ENCODE measurements at regions not wholly inside any gene's neighbourhood (a gene's known extent, or its start where the extent isn't known, plus 50 kb on each side); places are given as distances from the start of the nearest gene placed in this dataset.
A peak's percentile ranks its signal among the peaks of the same experiment; 100 is the strongest.

- no CpG with 5 or more reads among the region's 3 CpGs for WGBS (ENCODE audit: insufficient coverage)
- H3K4me3 ChIP-seq (ENCODE audit: control insufficient read depth in 1 of 7, extremely low read depth in 1 of 7, insufficient read depth in 4 of 7, low read depth in 2 of 7, low read length in 6 of 7): peak overlapping the region in 5 of 7 experiments; percentile 8 to 71 (median 43)
- no peak for DNase-seq
- peaks cover 0 to 13% (median 0%) of the 10 kb centered on the region in 5 experiments for H3K27me3 ChIP-seq (replicated peaks in 2 of 5; ENCODE audit: control insufficient read depth in 4 of 5, insufficient read depth in 5 of 5, low read length in 4 of 5)
- peaks cover 0 to 53% (median 34%) of the 10 kb centered on the region in 4 experiments for H3K4me1 ChIP-seq (ENCODE audit: control extremely low read depth in 1 of 4, control insufficient read depth in 4 of 4, insufficient read depth in 4 of 4, low read length in 3 of 4)
- H3K36me3 ChIP-seq (ENCODE audit: control insufficient read depth in 4 of 4, insufficient read depth in 4 of 4, low read length in 3 of 4): no peaks in the 10 kb centered on the region
- ChIA-PET CTCF (interaction anchor here (1.1 to 6.7 kb wide), 5 partner anchors 9 to 31 kb away, joined by 3 to 50 read pairs (median 10); no protein-coding TSS in a partner anchor), POLR2A (interaction anchor here (2.7 kb wide), 1 partner anchor 13 kb away, joined by 8 read pairs; no protein-coding TSS in a partner anchor)
- no peaks in the 10 kb centered on the region for H3K9me3 ChIP-seq (ENCODE audit: control extremely low read depth in 1 of 5, control insufficient read depth in 4 of 5, insufficient read depth in 2 of 5, low read depth in 1 of 5, low read length in 4 of 5)
- H3K27ac ChIP-seq (ENCODE audit: insufficient read depth in 1 of 2, low read depth in 1 of 2, low read length in 2 of 2, poor library complexity in 1 of 2, severe bottlenecking in 2 of 2): no peak overlapping the region
These were observed 49.9 kb upstream of the WNT7B start for GRCh38 chr22:46026899-46027210.

GRCh38 chr22:46027211-46028105 is 50.5 kb upstream of the WNT7B start:
- H3K27ac ChIP-seq (ENCODE audit: insufficient read depth in 1 of 2, low read depth in 1 of 2, low read length in 2 of 2, poor library complexity in 1 of 2, severe bottlenecking in 2 of 2): no peak overlapping the region
- H3K36me3 ChIP-seq (ENCODE audit: control insufficient read depth in 4 of 4, insufficient read depth in 4 of 4, low read length in 3 of 4): no peaks in the 10 kb centered on the region
- H3K9me3 ChIP-seq (ENCODE audit: control extremely low read depth in 1 of 5, control insufficient read depth in 4 of 5, insufficient read depth in 2 of 5, low read depth in 1 of 5, low read length in 4 of 5): no peaks in the 10 kb centered on the region
- ChIA-PET POLR2A (interaction anchor here (0.7 to 2.7 kb wide), 2 partner anchors 14 to 256 kb away, joined by 3 to 8 read pairs; no protein-coding TSS in a partner anchor), CTCF (interaction anchor here (0.9 to 6.7 kb wide), 8 partner anchors 9 to 88 kb away, joined by 3 to 50 read pairs (median 5); no protein-coding TSS in a partner anchor)
- peaks cover 0 to 13% (median 0%) of the 10 kb centered on the region in 5 experiments for H3K27me3 ChIP-seq (replicated peaks in 2 of 5; ENCODE audit: control insufficient read depth in 4 of 5, insufficient read depth in 5 of 5, low read length in 4 of 5)
- peak overlapping the region in 5 of 7 experiments; percentile 8 to 71 (median 43) for H3K4me3 ChIP-seq (ENCODE audit: control insufficient read depth in 1 of 7, extremely low read depth in 1 of 7, insufficient read depth in 4 of 7, low read depth in 2 of 7, low read length in 6 of 7)
- peaks cover 0 to 56% (median 39%) of the 10 kb centered on the region in 4 experiments for H3K4me1 ChIP-seq (ENCODE audit: control extremely low read depth in 1 of 4, control insufficient read depth in 4 of 4, insufficient read depth in 4 of 4, low read length in 3 of 4)
- DNase-seq: peak in 1 of 3 donors; percentile 43
- WGBS (ENCODE audit: insufficient coverage): 30% methylated on average over 77 of the region's 89 CpGs

DNA sequence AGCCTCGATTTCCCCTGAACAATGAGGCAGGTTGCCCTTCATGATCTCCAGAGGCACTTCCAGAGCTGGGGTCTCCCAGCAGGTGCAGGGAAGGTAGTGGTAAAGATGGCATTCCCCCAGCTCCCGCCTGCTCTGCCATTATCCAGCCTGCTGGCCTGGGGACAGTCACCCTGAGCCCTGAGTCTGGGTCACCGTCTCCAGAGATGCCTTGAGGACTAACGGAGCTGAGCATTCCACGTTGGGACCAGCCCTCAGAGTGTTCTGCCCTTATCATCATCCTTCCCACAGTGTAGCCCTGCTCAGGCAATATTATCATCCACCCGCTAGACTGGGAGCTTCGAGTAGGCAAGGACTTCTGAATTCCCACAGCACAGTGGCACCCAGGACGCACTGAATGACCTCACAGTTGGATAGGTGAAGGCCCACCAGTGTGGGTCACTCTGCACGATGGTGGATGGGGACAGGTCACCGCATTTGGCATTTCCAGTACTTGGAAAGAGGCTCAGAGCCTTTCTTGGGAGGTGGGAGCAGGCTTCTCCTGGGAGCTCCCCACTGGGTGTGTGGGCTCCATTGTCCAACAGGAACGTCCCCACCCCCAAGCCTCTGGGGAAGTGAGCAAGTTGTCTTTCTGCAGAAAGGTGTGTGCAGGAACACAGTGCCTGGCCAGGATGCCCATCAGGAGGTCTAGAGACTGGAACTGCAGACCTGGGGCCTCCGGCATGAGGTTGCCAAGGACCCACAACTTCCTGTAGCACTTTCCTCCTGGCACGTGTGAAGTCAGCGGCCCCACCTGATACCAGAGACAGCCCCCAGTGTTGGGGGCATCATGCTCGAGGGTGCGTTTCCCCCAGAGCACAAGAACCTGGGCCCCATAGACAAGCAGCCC is 51.4 kb upstream of the WNT7B start:
- peaks cover 0 to 56% (median 40%) of the 10 kb centered on the region in 4 experiments for H3K4me1 ChIP-seq (ENCODE audit: control extremely low read depth in 1 of 4, control insufficient read depth in 4 of 4, insufficient read depth in 4 of 4, low read length in 3 of 4)
- WGBS (ENCODE audit: insufficient coverage): 74% methylated on average over 14 of the region's 16 CpGs
- no peaks in the 10 kb centered on the region for H3K36me3 ChIP-seq (ENCODE audit: control insufficient read depth in 4 of 4, insufficient read depth in 4 of 4, low read length in 3 of 4)
- H3K4me3 ChIP-seq (ENCODE audit: control insufficient read depth in 1 of 7, extremely low read depth in 1 of 7, insufficient read depth in 4 of 7, low read depth in 2 of 7, low read length in 6 of 7): no peak overlapping the region
- DNase-seq: no peak
- ChIA-PET POLR2A (interaction anchor here (0.7 to 2.7 kb wide), 2 partner anchors 15 to 255 kb away, joined by 3 to 8 read pairs; no protein-coding TSS in a partner anchor), CTCF (interaction anchor here (0.9 to 6.7 kb wide), 8 partner anchors 8 to 87 kb away, joined by 3 to 50 read pairs (median 5); no protein-coding TSS in a partner anchor)
- no peak overlapping the region for H3K27ac ChIP-seq (ENCODE audit: insufficient read depth in 1 of 2, low read depth in 1 of 2, low read length in 2 of 2, poor library complexity in 1 of 2, severe bottlenecking in 2 of 2)
- no peaks in the 10 kb centered on the region for H3K9me3 ChIP-seq (ENCODE audit: control extremely low read depth in 1 of 5, control insufficient read depth in 4 of 5, insufficient read depth in 2 of 5, low read depth in 1 of 5, low read length in 4 of 5)
- H3K27me3 ChIP-seq (replicated peaks in 2 of 5; ENCODE audit: control insufficient read depth in 4 of 5, insufficient read depth in 5 of 5, low read length in 4 of 5): peaks cover 0 to 13% (median 0%) of the 10 kb centered on the region in 5 experiments

- peaks cover 0 to 13% (median 0%) of the 10 kb centered on the region in 5 experiments for H3K27me3 ChIP-seq (replicated peaks in 2 of 5; ENCODE audit: control insufficient read depth in 4 of 5, insufficient read depth in 5 of 5, low read length in 4 of 5)
- H3K36me3 ChIP-seq (ENCODE audit: control insufficient read depth in 4 of 4, insufficient read depth in 4 of 4, low read length in 3 of 4): no peaks in the 10 kb centered on the region
- ChIA-PET POLR2A (no interaction called here), CTCF (interaction anchor here (0.9 to 6.7 kb wide), 6 partner anchors 8 to 44 kb away, joined by 3 to 50 read pairs (median 7); no protein-coding TSS in a partner anchor)
- H3K27ac ChIP-seq (ENCODE audit: insufficient read depth in 1 of 2, low read depth in 1 of 2, low read length in 2 of 2, poor library complexity in 1 of 2, severe bottlenecking in 2 of 2): no peak overlapping the region
- WGBS (ENCODE audit: insufficient coverage): 100% methylated on average over 3 of the region's 8 CpGs
- H3K4me3 ChIP-seq (ENCODE audit: control insufficient read depth in 1 of 7, extremely low read depth in 1 of 7, insufficient read depth in 4 of 7, low read depth in 2 of 7, low read length in 6 of 7): no peak overlapping the region
- H3K9me3 ChIP-seq (ENCODE audit: control extremely low read depth in 1 of 5, control insufficient read depth in 4 of 5, insufficient read depth in 2 of 5, low read depth in 1 of 5, low read length in 4 of 5): no peaks in the 10 kb centered on the region
- no peak for DNase-seq
- peaks cover 0 to 56% (median 40%) of the 10 kb centered on the region in 4 experiments for H3K4me1 ChIP-seq (ENCODE audit: control extremely low read depth in 1 of 4, control insufficient read depth in 4 of 4, insufficient read depth in 4 of 4, low read length in 3 of 4)
These were observed 52.1 kb upstream of the WNT7B start for GRCh38 chr22:46029036-46029435.

GRCh38 chr22:46029574-46030200 is 52.7 kb upstream of the WNT7B start:
- no peak for DNase-seq
- POLR2A ChIA-PET: interaction anchor here (0.7 kb wide), 1 partner anchor 83 kb away, joined by 3 read pairs; no protein-coding TSS in a partner anchor
- peak overlapping the region in 1 of 7 experiments; percentile 18 for H3K4me3 ChIP-seq (ENCODE audit: control insufficient read depth in 1 of 7, extremely low read depth in 1 of 7, insufficient read depth in 4 of 7, low read depth in 2 of 7, low read length in 6 of 7)
- no peak overlapping the region for H3K27ac ChIP-seq (ENCODE audit: insufficient read depth in 1 of 2, low read depth in 1 of 2, low read length in 2 of 2, poor library complexity in 1 of 2, severe bottlenecking in 2 of 2)
- H3K27me3 ChIP-seq (replicated peaks in 2 of 5; ENCODE audit: control insufficient read depth in 4 of 5, insufficient read depth in 5 of 5, low read length in 4 of 5): peaks cover 0 to 13% (median 0%) of the 10 kb centered on the region in 5 experiments
- no peaks in the 10 kb centered on the region for H3K9me3 ChIP-seq (ENCODE audit: control extremely low read depth in 1 of 5, control insufficient read depth in 4 of 5, insufficient read depth in 2 of 5, low read depth in 1 of 5, low read length in 4 of 5)
- peaks cover 0 to 58% (median 40%) of the 10 kb centered on the region in 4 experiments for H3K4me1 ChIP-seq (ENCODE audit: control extremely low read depth in 1 of 4, control insufficient read depth in 4 of 4, insufficient read depth in 4 of 4, low read length in 3 of 4)
- CTCF ChIA-PET: interaction anchor here (0.9 to 6.7 kb wide), 7 partner anchors 8 to 86 kb away, joined by 3 to 50 read pairs (median 4); no protein-coding TSS in a partner anchor
- 98% methylated on average over 4 of the region's 6 CpGs for WGBS (ENCODE audit: insufficient coverage)
- H3K36me3 ChIP-seq (ENCODE audit: control insufficient read depth in 4 of 4, insufficient read depth in 4 of 4, low read length in 3 of 4): no peaks in the 10 kb centered on the region

DNA sequence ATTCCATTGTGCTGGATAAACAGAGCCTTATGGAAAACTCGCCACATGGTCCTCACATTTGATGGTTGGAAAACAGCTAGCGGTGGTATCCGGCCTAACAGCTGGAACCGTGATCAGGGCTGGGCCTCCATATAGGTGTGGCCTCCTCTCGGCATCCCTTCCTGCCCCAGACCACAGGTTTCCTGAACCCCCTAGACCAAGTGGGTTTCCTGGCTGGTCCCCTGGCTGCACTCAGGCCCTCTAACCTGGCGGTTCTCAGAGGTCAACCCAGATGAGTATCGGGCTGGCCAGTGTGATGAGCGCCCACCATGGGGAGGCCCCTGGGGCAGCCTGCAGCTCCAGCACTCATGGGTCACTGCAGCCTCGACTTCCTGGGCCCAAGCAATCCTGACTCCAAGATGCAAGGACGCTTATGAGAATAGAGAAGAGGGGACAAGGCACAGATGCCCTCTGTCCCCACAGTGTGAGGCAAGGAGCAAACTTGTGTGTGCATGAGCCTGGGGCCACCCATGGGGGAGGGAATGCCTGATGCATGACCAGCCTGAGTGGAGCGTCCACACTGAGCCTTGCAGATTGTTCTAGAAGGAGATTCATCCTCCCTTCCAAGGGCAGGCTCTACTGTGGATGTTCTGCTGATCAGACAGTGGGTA is 53.4 kb upstream of the WNT7B start:
- 56% methylated on average over 9 of the region's 11 CpGs for WGBS (ENCODE audit: insufficient coverage)
- Histone ChIP-seq H3K4me3 (ENCODE audit: control insufficient read depth in 1 of 7, extremely low read depth in 1 of 7, insufficient read depth in 4 of 7, low read depth in 2 of 7, low read length in 6 of 7) (peak overlapping the region in 1 of 7 experiments; percentile 18), H3K4me1 (ENCODE audit: control extremely low read depth in 1 of 4, control insufficient read depth in 4 of 4, insufficient read depth in 4 of 4, low read length in 3 of 4) (peaks cover 0 to 65% (median 46%) of the 10 kb centered on the region in 4 experiments), H3K36me3 (ENCODE audit: control insufficient read depth in 4 of 4, insufficient read depth in 4 of 4, low read length in 3 of 4) (no peaks in the 10 kb centered on the region), H3K27me3 (replicated peaks in 2 of 5; ENCODE audit: control insufficient read depth in 4 of 5, insufficient read depth in 5 of 5, low read length in 4 of 5) (peaks cover 0 to 11% (median 0%) of the 10 kb centered on the region in 5 experiments), H3K27ac (ENCODE audit: insufficient read depth in 1 of 2, low read depth in 1 of 2, low read length in 2 of 2, poor library complexity in 1 of 2, severe bottlenecking in 2 of 2) (no peak overlapping the region), H3K9me3 (ENCODE audit: control extremely low read depth in 1 of 5, control insufficient read depth in 4 of 5, insufficient read depth in 2 of 5, low read depth in 1 of 5, low read length in 4 of 5) (no peaks in the 10 kb centered on the region)
- ChIA-PET CTCF (interaction anchor here (1.0 to 6.7 kb wide), 10 partner anchors 9 to 85 kb away, joined by 3 to 50 read pairs (median 4); no protein-coding TSS in a partner anchor), POLR2A (interaction anchor here (0.7 kb wide), 1 partner anchor 82 kb away, joined by 3 read pairs; no protein-coding TSS in a partner anchor)
- DNase-seq: no peak

Data from common myeloid progenitor, CD34-positive (primary cell).